Testis (tissue), 2 donors: ENCODE measurements at regions not wholly inside any gene's neighbourhood (a gene's known extent, or its start where the extent isn't known, plus 50 kb on each side); places are given as distances from the start of the nearest gene placed in this dataset.

ENCODE experiments used
- DNase-seq: peaks from one replicate; pipeline ENCODE4 v3.0.0-alpha.2; 2019
- H3K27ac ChIP-seq, 2 donors: fragments of 200-600 bp; sonication (generic); one replicate each; pipeline ENCODE4 v1.5.1; 2019
- H3K27me3 ChIP-seq: fragments of 200-600 bp; sonication (generic); one replicate; pipeline ENCODE4 v1.5.1; 2019
- H3K36me3 ChIP-seq: fragments of 200-600 bp; sonication (generic); one replicate; pipeline ENCODE4 v1.5.1; 2017; ENCODE audit warnings: low read depth; ENCODE audit errors: missing control alignments
- H3K4me1 ChIP-seq: fragments of 200-600 bp; sonication (generic); one replicate; pipeline ENCODE4 v1.5.1; 2019
- H3K4me3 ChIP-seq, 2 donors: fragments of 200-600 bp; sonication (generic); one replicate each; pipeline ENCODE4 v1.5.1; 2017 to 2019
- H3K9me3 ChIP-seq: fragments of 200-600 bp; sonication (generic); one replicate; pipeline ENCODE4 v1.5.1; 2017
- CTCF ChIP-seq, 3 experiments: fragments of 450-650 bp in 2 of 3; fragments of 200-600 bp in 1 of 3; sonication (generic) in 1 of 3; IDR thresholded peaks; one replicate each; pipeline ENCODE4 v1.5.1; 2016 to 2019; ENCODE audit warnings: antibody characterized with exemption in 3 of 3, mild to moderate bottlenecking in 2 of 3, moderate library complexity in 1 of 3
- POLR2A ChIP-seq: fragments of 450-650 bp; IDR thresholded peaks from one replicate; pipeline ENCODE4 v1.6.1; 2017; ENCODE audit warnings: antibody characterized with exemption, mild to moderate bottlenecking, moderate library complexity
- WGBS, 2 donors: methylation state at CpG; one replicate each; pipeline ENCODE4 v1.1.5; 2018; 5-methylcytosine and 5-hydroxymethylcytosine counted together
- intact Hi-C: fragments of 100-400 bp; cut with DNase I; formaldehyde crosslinking; loops from one replicate; pipeline ENCODE4 v1.15.1; 2023; ENCODE audit warnings: low total_unique reads

GRCh38 chr5:24855485-24855884, 210.7 kb upstream of the CDH10 start:
- WGBS, 2 donors: 69 to 88% methylated on average over 4 of the region's 4 CpGs

GRCh38 chr5:24854850-24855249, 210.1 kb upstream of the CDH10 start:
- no peak overlapping the region for H3K4me3 ChIP-seq
- 88 to 90% methylated on average over 1 of the region's 1 CpG for WGBS, 2 donors
- no peaks in the 10 kb centered on the region for H3K27me3 ChIP-seq
- DNase-seq: no peak
- no peaks in the 10 kb centered on the region for H3K9me3 ChIP-seq
- intact Hi-C loops: no loop called here
- H3K27ac ChIP-seq: no peak overlapping the region
- H3K4me1 ChIP-seq: no peaks in the 10 kb centered on the region
- no peaks in the 10 kb centered on the region for H3K36me3 ChIP-seq
- no peak for TF ChIP-seq CTCF (IDR thresholded peaks at IDR 0.05)
- no peak for TF ChIP-seq POLR2A

More at GRCh38 chr5:24855485-24855884, 210.7 kb upstream of the CDH10 start:
- TF ChIP-seq CTCF (IDR thresholded peaks at IDR 0.05) (no peak), POLR2A (no peak)
- H3K36me3 ChIP-seq: no peaks in the 10 kb centered on the region
- no peaks in the 10 kb centered on the region for H3K27me3 ChIP-seq
- H3K4me1 ChIP-seq: no peaks in the 10 kb centered on the region
- H3K4me3 ChIP-seq: no peak overlapping the region
- H3K27ac ChIP-seq: no peak overlapping the region
- intact Hi-C loops: no loop called here
- no peaks in the 10 kb centered on the region for H3K9me3 ChIP-seq
- no peak for DNase-seq

GRCh38 chr5:24854350-24854749, 209.6 kb upstream of the CDH10 start:
- H3K27ac ChIP-seq: no peak overlapping the region
- H3K36me3 ChIP-seq: no peaks in the 10 kb centered on the region
- DNase-seq: no peak
- intact Hi-C loops: no loop called here
- no peaks in the 10 kb centered on the region for H3K27me3 ChIP-seq
- H3K4me1 ChIP-seq: no peaks in the 10 kb centered on the region
- H3K9me3 ChIP-seq: no peaks in the 10 kb centered on the region
- no peak overlapping the region for H3K4me3 ChIP-seq
- TF ChIP-seq CTCF (IDR thresholded peaks at IDR 0.05) (no peak), POLR2A (no peak)

GRCh38 chr5:24850926-24851486, 206.2 kb upstream of the CDH10 start:
- H3K4me3 ChIP-seq: no peak overlapping the region
- DNase-seq: no peak
- intact Hi-C loops: no loop called here
- TF ChIP-seq CTCF (IDR thresholded peaks at IDR 0.05) (no peak), POLR2A (no peak)
- no peaks in the 10 kb centered on the region for H3K9me3 ChIP-seq
- H3K4me1 ChIP-seq: no peaks in the 10 kb centered on the region
- H3K27ac ChIP-seq: no peak overlapping the region
- H3K36me3 ChIP-seq: no peaks in the 10 kb centered on the region
- WGBS, 2 donors: 86 to 93% methylated on average over 5 of the region's 5 CpGs
- H3K27me3 ChIP-seq: no peaks in the 10 kb centered on the region

- no peak overlapping the region for H3K4me3 ChIP-seq
- H3K27me3 ChIP-seq: no peaks in the 10 kb centered on the region
- intact Hi-C loops: no loop called here
- TF ChIP-seq CTCF (IDR thresholded peaks at IDR 0.05) (no peak), POLR2A (no peak)
- no peaks in the 10 kb centered on the region for H3K4me1 ChIP-seq
- H3K9me3 ChIP-seq: no peaks in the 10 kb centered on the region
- DNase-seq: no peak
- WGBS, 2 donors: 67 to 83% methylated on average over 1 of the region's 1 CpG
- no peak overlapping the region for H3K27ac ChIP-seq
- H3K36me3 ChIP-seq: no peaks in the 10 kb centered on the region
Measured at GRCh38 chr5:24849210-24849609, 204.4 kb upstream of the CDH10 start.
